CD4-positive, alpha-beta T cell treated with Interleukin-17A for 1 hour (primary cell): ENCODE measurements at regions not wholly inside any gene's neighbourhood (a gene's known extent, or its start where the extent isn't known, plus 50 kb on each side); places are given as distances from the start of the nearest gene placed in this dataset.
"Not testable (repeated sequence)": the region's sequence is repeated elsewhere in the genome, so short reads cannot be mapped to it uniquely, and the experiment has no call there.

Source experiments
- DNase-seq: peaks from one replicate; pipeline ENCODE4 v3.0.0-alpha.2; 2020

GRCh38 chr7:156590212-156590611 is 50.4 kb upstream of the RNF32 start:
- DNase-seq: no peak

- DNase-seq: no peak
Observed at GRCh38 chr7:156589808-156590207, 50.8 kb upstream of the RNF32 start.

GRCh38 chr7:156585926-156586325 is 54.6 kb upstream of the RNF32 start:
- no peak for DNase-seq

- DNase-seq: no peak
Observed at GRCh38 chr7:156585025-156585648, 55.4 kb upstream of the RNF32 start.

GRCh38 chr7:156582591-156583123 is 57.9 kb upstream of the RNF32 start:
- no peak for DNase-seq

- no peak for DNase-seq
Observed at GRCh38 chr7:156580036-156580435, 60.5 kb upstream of the RNF32 start.

- no peak for DNase-seq
Observed at GRCh38 chr7:156579566-156579965, 61.0 kb upstream of the RNF32 start.

GRCh38 chr7:156578978-156579430 is 61.6 kb upstream of the RNF32 start:
- no peak for DNase-seq

- DNase-seq: no peak
Observed at GRCh38 chr7:156578578-156578940, 62.0 kb upstream of the RNF32 start.

GRCh38 chr7:156577645-156578577 is 62.7 kb upstream of the RNF32 start:
- no peak for DNase-seq

- no peak for DNase-seq
Observed at GRCh38 chr7:156576216-156577058, 64.1 kb upstream of the RNF32 start.

- DNase-seq: no peak
Observed at GRCh38 chr7:156568258-156568657, 72.3 kb upstream of the RNF32 start.

GRCh38 chr7:156566812-156567549 is 73.6 kb upstream of the RNF32 start:
- no peak for DNase-seq

- DNase-seq: not testable (repeated sequence)
Observed at GRCh38 chr7:156565002-156565401, 75.6 kb upstream of the RNF32 start.

- DNase-seq: no peak
Observed at GRCh38 chr7:156560696-156561095, 79.9 kb upstream of the RNF32 start.

GRCh38 chr7:156560075-156560474 is 80.5 kb upstream of the RNF32 start:
- DNase-seq: no peak

GRCh38 chr7:156559001-156559400 is 81.6 kb upstream of the RNF32 start:
- no peak for DNase-seq

- no peak for DNase-seq
Observed at GRCh38 chr7:156558198-156558597, 82.4 kb upstream of the RNF32 start.

- DNase-seq: no peak
Observed at GRCh38 chr7:156556083-156556482, 84.5 kb upstream of the RNF32 start.

GRCh38 chr7:156554488-156554887 is 86.1 kb upstream of the RNF32 start:
- DNase-seq: no peak

GRCh38 chr7:156549636-156550035 is 90.9 kb upstream of the RNF32 start:
- no peak for DNase-seq

- DNase-seq: no peak
Observed at GRCh38 chr7:156547884-156548561, 92.6 kb upstream of the RNF32 start.
